ENCODE measurements at regions not wholly inside any gene's neighbourhood (a gene's known extent, or its start where the extent isn't known, plus 50 kb on each side); places are given as distances from the start of the nearest gene placed in this dataset.

DNA sequence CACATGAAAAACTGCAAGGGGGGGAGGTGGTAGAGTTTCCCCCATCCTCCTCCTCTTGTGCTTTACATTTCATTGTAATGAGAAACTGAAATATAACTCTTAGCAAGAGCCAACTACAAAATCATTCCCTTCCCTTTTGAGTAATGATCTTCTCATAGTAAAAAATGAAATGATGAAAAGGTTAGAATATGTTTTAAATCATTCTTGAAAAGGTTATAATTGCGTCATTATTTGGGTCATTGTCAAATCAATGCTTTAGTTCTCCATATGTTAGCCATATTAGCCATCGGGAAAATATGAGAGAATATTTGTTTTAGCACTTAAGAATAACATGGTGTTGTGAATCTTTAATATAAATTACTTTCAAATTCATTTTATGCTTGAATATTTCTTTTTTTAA is 1185.0 kb upstream of the CDH18 start:
- TF ChIP-seq, protein P1, sequence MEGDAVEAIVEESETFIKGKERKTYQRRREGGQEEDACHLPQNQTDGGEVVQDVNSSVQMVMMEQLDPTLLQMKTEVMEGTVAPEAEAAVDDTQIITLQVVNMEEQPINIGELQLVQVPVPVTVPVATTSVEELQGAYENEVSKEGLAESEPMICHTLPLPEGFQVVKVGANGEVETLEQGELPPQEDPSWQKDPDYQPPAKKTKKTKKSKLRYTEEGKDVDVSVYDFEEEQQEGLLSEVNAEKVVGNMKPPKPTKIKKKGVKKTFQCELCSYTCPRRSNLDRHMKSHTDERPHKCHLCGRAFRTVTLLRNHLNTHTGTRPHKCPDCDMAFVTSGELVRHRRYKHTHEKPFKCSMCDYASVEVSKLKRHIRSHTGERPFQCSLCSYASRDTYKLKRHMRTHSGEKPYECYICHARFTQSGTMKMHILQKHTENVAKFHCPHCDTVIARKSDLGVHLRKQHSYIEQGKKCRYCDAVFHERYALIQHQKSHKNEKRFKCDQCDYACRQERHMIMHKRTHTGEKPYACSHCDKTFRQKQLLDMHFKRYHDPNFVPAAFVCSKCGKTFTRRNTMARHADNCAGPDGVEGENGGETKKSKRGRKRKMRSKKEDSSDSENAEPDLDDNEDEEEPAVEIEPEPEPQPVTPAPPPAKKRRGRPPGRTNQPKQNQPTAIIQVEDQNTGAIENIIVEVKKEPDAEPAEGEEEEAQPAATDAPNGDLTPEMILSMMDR (IDR thresholded peaks at IDR 0.05; ENCODE audit: low read length): no peak
- TF ChIP-seq EZH2 (optimal IDR thresholded peaks at IDR 0.05; ENCODE audit: low read depth, low read length): no peak

Measured in MM.1S (cell line).